HEK293T (cell line): ENCODE measurements at regions not wholly inside any gene's neighbourhood (a gene's known extent, or its start where the extent isn't known, plus 50 kb on each side); places are given as distances from the start of the nearest gene placed in this dataset.

Source experiments
- CTCF ChIA-PET: fragments of 350-600 bp; formaldehyde crosslinking; extraction: SDS; loops from one replicate; lab custom pipeline; 2021; ENCODE audit warnings: antibody characterized with exemption, inconsistent platforms; lab: Yijun Ruan, JAX
- POLR2A ChIA-PET: fragments of 350-600 bp; formaldehyde crosslinking; extraction: SDS; loops from one replicate; lab custom pipeline; 2020; ENCODE audit warnings: antibody characterized with exemption, inconsistent platforms; lab: Yijun Ruan, JAX
- DNase-seq: peaks from one replicate; pipeline ENCODE4 v3.0.0; 2012; ENCODE audit warnings: mixed read lengths; ENCODE audit errors: extremely low spot score
- ARNT ChIP-seq: fragments of 450-650 bp; IDR thresholded peaks from 2 replicates; pipeline ENCODE4 v1.6.1; 2017; ENCODE audit warnings: mild to moderate bottlenecking
- BHLHE40 ChIP-seq: fragments of 450-650 bp; IDR thresholded peaks from 2 replicates; pipeline ENCODE4 v1.6.1; 2016; ENCODE audit warnings: mild to moderate bottlenecking, moderate library complexity, borderline replicate concordance
- CTBP1 ChIP-seq: fragments of 450-650 bp; IDR thresholded peaks from 2 replicates; pipeline ENCODE4 v1.6.1; 2016; ENCODE audit warnings: borderline replicate concordance
- ELF4 ChIP-seq: fragments of 450-650 bp; IDR thresholded peaks from 2 replicates; pipeline ENCODE4 v1.6.1; 2017; ENCODE audit warnings: antibody characterized with exemption
- FOXA1 ChIP-seq: fragments of 450-650 bp; IDR thresholded peaks from 2 replicates; pipeline ENCODE4 v1.6.1; 2016; ENCODE audit warnings: mild to moderate bottlenecking
- FOXK2 ChIP-seq: fragments of 450-650 bp; IDR thresholded peaks from 2 replicates; pipeline ENCODE4 v1.6.1; 2016; ENCODE audit warnings: mild to moderate bottlenecking
- FOXM1 ChIP-seq: fragments of 450-650 bp; IDR thresholded peaks from 2 replicates; pipeline ENCODE4 v1.6.1; 2017; ENCODE audit warnings: mild to moderate bottlenecking, borderline replicate concordance
- HDGF ChIP-seq: fragments of 450-650 bp; IDR thresholded peaks from 2 replicates; pipeline ENCODE4 v1.6.1; 2017; ENCODE audit warnings: antibody characterized with exemption, borderline replicate concordance
- L3MBTL2 ChIP-seq: fragments of 450-650 bp; conservative IDR thresholded peaks from 2 replicates; pipeline ENCODE4 v1.6.1; 2016; ENCODE audit warnings: mild to moderate bottlenecking
- LEF1 ChIP-seq: fragments of 450-650 bp; IDR thresholded peaks from 2 replicates; pipeline ENCODE4 v1.6.1; 2017; ENCODE audit warnings: mild to moderate bottlenecking, borderline replicate concordance
- NFRKB ChIP-seq: fragments of 450-650 bp; IDR thresholded peaks from 2 replicates; pipeline ENCODE4 v1.6.1; 2016; ENCODE audit warnings: mild to moderate bottlenecking, moderate library complexity
- PKNOX1 ChIP-seq: fragments of 450-650 bp; IDR thresholded peaks from 2 replicates; pipeline ENCODE4 v1.6.1; 2016
- SP1 ChIP-seq: fragments of 450-650 bp; IDR thresholded peaks from 2 replicates; pipeline ENCODE4 v1.6.1; 2017
- SUZ12 ChIP-seq: fragments of 450-650 bp; IDR thresholded peaks from 2 replicates; pipeline ENCODE4 v1.6.1; 2016; ENCODE audit warnings: mild to moderate bottlenecking
- TARDBP ChIP-seq: fragments of 450-650 bp; IDR thresholded peaks from 2 replicates; pipeline ENCODE4 v1.6.1; 2016
- ZNF384 ChIP-seq: fragments of 450-650 bp; IDR thresholded peaks from 2 replicates; pipeline ENCODE4 v1.6.1; 2016

GRCh38 chr11:116504541-116505297 lies 268.1 kb downstream of the BUD13 start:
- TF ChIP-seq SP1 (no peak), HDGF (no peak), CTBP1 (no peak), BHLHE40 (no peak), SUZ12 (no peak), FOXM1 (no peak), FOXK2 (no peak), ARNT (no peak), NFRKB (no peak), PKNOX1 (no peak), TARDBP (no peak), L3MBTL2 (no peak), LEF1 (no peak), FOXA1 (no peak), ELF4 (no peak), ZNF384 (no peak)
- ChIA-PET POLR2A (no interaction called here), CTCF (interaction anchor here (0.7 to 1.1 kb wide), 2 partner anchors 9 to 289 kb away, joined by 3 to 4 read pairs; no protein-coding TSS in a partner anchor)
- DNase-seq = no peak

GRCh38 chr11:116503216-116504160 lies 269.3 kb downstream of the BUD13 start:
- TF ChIP-seq SUZ12 (no peak), ZNF384 (no peak), FOXK2 (no peak), LEF1 (no peak), ARNT (no peak), BHLHE40 (no peak)
- POLR2A ChIA-PET = no interaction called here
- DNase-seq = no peak
- CTCF ChIA-PET = interaction anchor here (0.7 to 1.1 kb wide), 2 partner anchors 10 to 288 kb away, joined by 3 to 4 read pairs; no protein-coding TSS in a partner anchor

- CTCF ChIA-PET = no interaction called here
- no peak for DNase-seq
- TF ChIP-seq TARDBP (no peak), SUZ12 (no peak), ELF4 (no peak), L3MBTL2 (no peak), FOXK2 (no peak), SP1 (no peak), ARNT (no peak), FOXM1 (no peak), CTBP1 (no peak), NFRKB (no peak), PKNOX1 (no peak), BHLHE40 (no peak), HDGF (no peak), FOXA1 (no peak), ZNF384 (no peak)
- POLR2A ChIA-PET = no interaction called here
Observed at GRCh38 chr11:116502641-116503061, 270.1 kb downstream of the BUD13 start.

GRCh38 chr11:116501728-116502127 lies 271.1 kb downstream of the BUD13 start:
- POLR2A ChIA-PET = no interaction called here
- CTCF ChIA-PET = no interaction called here
- no peak for DNase-seq
- no peak for TF ChIP-seq FOXM1
- TF ChIP-seq HDGF = no peak
- no peak for TF ChIP-seq SUZ12
- no peak for TF ChIP-seq ARNT
- no peak for TF ChIP-seq L3MBTL2

- CTCF ChIA-PET = no interaction called here
Observed at GRCh38 chr11:116500947-116501602, 271.7 kb downstream of the BUD13 start.

More at GRCh38 chr11:116500947-116501602, 271.7 kb downstream of the BUD13 start:
- no peak for TF ChIP-seq ELF4
- TF ChIP-seq ZNF384 = no peak
- no peak for DNase-seq
- POLR2A ChIA-PET = no interaction called here
